BE2C (cell line): ENCODE measurements at regions not wholly inside any gene's neighbourhood (a gene's known extent, or its start where the extent isn't known, plus 50 kb on each side); places are given as distances from the start of the nearest gene placed in this dataset.

Source experiments
- DNase-seq: peaks from one replicate; pipeline ENCODE4 v3.0.0-alpha.2; 2020
- H3K27me3 ChIP-seq: fragments of 250-450 bp; sonication (Bioruptor Pico); 2 replicates; pipeline ENCODE4 v1.5.1; 2020; ENCODE audit warnings: mild to moderate bottlenecking
- H3K36me3 ChIP-seq: fragments of 250-450 bp; sonication (Bioruptor Pico); 2 replicates; pipeline ENCODE4 v1.5.1; 2020; ENCODE audit warnings: mild to moderate bottlenecking
- H3K4me1 ChIP-seq: fragments of 250-450 bp; sonication (Bioruptor Pico); 2 replicates; pipeline ENCODE4 v1.5.1; 2020
- H3K4me3 ChIP-seq: 2 replicates; pipeline ENCODE4 v1.5.1; 2011; ENCODE audit warnings: low read depth, low read length
- H3K9me3 ChIP-seq: fragments of 250-450 bp; sonication (Bioruptor Pico); 2 replicates; pipeline ENCODE4 v1.5.1; 2020
- CTCF ChIP-seq: IDR thresholded peaks from 2 replicates; pipeline ENCODE4 v1.5.1; 2012; ENCODE audit warnings: mild to moderate bottlenecking, low read depth, low read length

DNA sequence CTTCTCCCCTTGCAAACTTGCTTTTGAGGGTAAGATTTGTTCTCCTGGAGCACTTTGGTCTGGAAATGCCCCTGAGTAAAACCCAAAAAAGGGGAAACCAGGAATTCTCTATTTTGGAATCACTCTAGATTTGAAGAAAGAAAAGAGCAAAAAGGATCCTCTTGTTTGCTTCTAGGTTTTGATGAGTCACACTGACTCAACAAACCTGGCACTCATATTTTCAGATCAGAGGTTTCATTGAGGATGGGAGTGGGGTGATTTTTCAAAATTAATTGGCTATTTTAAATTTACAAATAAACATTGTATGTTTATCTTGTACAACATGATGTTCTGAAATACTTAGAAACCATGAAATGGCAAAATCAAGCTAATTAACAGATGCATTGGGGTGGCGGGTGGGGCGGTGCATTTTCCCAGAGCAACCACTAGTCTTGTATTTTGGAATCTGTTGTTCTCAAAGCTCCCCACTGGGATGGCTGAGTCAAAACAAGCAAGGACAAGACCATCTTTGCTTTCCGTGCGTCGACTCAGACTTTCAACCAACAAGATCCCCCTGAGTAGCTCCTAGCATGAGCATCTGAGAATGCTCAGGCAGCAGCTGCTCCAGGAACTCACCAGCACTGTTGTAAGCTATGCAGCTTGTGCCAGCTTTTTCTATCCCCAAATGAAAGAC, 451.4 kb downstream of the WDR72 start:
- no peaks in the 10 kb centered on the region for H3K4me1 ChIP-seq
- DNase-seq, result no peak
- H3K4me3 ChIP-seq, result no peak overlapping the region
- no peak for TF ChIP-seq CTCF
- no peaks in the 10 kb centered on the region for H3K9me3 ChIP-seq
- H3K36me3 ChIP-seq, result no peaks in the 10 kb centered on the region
- no peaks in the 10 kb centered on the region for H3K27me3 ChIP-seq

- Histone ChIP-seq H3K27me3 (no peaks in the 10 kb centered on the region), H3K4me1 (no peaks in the 10 kb centered on the region), H3K36me3 (no peaks in the 10 kb centered on the region), H3K4me3 (no peak overlapping the region), H3K9me3 (no peaks in the 10 kb centered on the region)
- no peak for TF ChIP-seq CTCF
- no peak for DNase-seq
These were observed 453.9 kb downstream of the WDR72 start for GRCh38 chr15:53305554-53305953.

- H3K4me3 ChIP-seq, result no peak overlapping the region
- H3K27me3 ChIP-seq, result no peaks in the 10 kb centered on the region
- no peaks in the 10 kb centered on the region for H3K36me3 ChIP-seq
- H3K4me1 ChIP-seq, result no peaks in the 10 kb centered on the region
- no peaks in the 10 kb centered on the region for H3K9me3 ChIP-seq
- TF ChIP-seq CTCF, result no peak
- DNase-seq, result no peak
These were observed 454.4 kb downstream of the WDR72 start for GRCh38 chr15:53305101-53305500.

DNA sequence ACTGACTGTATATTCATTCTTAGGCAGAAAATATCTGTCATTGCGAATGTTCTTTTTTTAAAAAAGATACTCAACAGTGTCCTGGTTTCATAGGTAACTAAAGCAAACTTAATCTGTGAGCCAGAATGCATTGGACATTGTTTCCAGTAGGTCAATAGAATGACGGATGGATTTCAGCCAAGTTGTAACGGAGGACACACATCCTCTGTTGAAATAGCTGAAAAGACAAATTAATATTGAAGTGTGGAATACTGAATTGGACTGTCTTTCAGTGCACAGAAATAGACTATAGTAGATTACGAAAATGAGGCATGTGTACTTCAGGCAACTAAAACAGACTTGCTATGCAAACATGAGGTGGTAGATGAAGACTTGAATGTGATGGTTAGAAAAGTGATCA, 461.6 kb downstream of the WDR72 start:
- H3K9me3 ChIP-seq, result no peaks in the 10 kb centered on the region
- H3K4me1 ChIP-seq, result no peaks in the 10 kb centered on the region
- TF ChIP-seq CTCF, result no peak
- no peaks in the 10 kb centered on the region for H3K36me3 ChIP-seq
- H3K4me3 ChIP-seq, result no peak overlapping the region
- H3K27me3 ChIP-seq, result no peaks in the 10 kb centered on the region
- DNase-seq, result no peak

- DNase-seq, result no peak
- H3K27me3 ChIP-seq, result no peaks in the 10 kb centered on the region
- no peaks in the 10 kb centered on the region for H3K36me3 ChIP-seq
- no peaks in the 10 kb centered on the region for H3K9me3 ChIP-seq
- no peaks in the 10 kb centered on the region for H3K4me1 ChIP-seq
- TF ChIP-seq CTCF, result no peak
- H3K4me3 ChIP-seq, result no peak overlapping the region
These were observed 462.9 kb downstream of the WDR72 start for GRCh38 chr15:53296603-53297002.

GRCh38 chr15:53295574-53295973, 463.9 kb downstream of the WDR72 start:
- H3K27me3 ChIP-seq, result no peaks in the 10 kb centered on the region
- no peaks in the 10 kb centered on the region for H3K4me1 ChIP-seq
- H3K9me3 ChIP-seq, result no peaks in the 10 kb centered on the region
- H3K36me3 ChIP-seq, result no peaks in the 10 kb centered on the region
- no peak for DNase-seq
- no peak for TF ChIP-seq CTCF
- H3K4me3 ChIP-seq, result no peak overlapping the region
